ENCODE measurements at regions not wholly inside any gene's neighbourhood (a gene's known extent, or its start where the extent isn't known, plus 50 kb on each side); places are given as distances from the start of the nearest gene placed in this dataset.

DNA sequence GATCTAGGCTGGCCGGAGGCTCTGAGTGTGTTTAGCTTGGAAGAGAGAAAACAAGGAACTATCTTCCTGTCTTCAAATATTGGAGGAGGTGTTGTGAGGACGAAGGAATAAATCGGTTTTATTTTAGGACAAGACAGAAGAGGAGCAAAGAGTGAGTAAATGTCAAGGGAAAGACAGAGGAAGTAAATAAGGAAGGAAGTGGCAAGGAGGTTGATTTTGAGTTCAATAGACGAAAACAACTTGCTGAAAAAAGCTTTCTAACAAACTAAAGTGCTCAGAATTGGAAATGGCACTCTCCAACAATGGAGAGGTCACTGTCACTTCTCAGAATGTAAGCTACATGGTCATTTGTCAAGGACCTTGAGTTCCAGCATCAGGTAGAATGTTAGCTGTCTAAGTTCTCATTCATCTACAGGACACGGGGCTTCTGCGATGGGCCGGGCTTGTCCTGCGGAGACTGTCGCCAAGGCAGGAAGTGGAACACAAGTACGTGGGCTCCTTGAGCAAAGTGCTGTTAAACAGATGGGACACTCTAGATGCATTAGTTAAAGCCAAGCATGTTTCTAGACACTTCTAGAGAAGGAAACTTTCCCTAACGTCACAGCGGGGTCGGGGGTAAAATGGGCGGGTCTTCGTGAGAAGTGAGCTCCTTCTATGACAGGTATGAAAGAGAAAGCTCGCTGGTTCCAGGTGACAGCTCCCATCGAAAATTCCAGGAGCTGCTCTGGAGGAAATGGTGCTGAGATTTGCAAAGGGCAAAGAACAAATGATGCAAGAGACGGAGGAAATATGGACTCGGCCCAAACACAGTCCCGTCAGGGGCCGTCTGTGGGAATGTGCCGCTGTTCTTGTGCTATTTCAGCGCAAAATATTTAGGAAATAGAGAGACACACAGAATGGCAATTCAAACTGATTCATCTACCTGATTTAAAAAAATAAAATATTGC is 103.9 kb upstream of the UBL3 start:
- Histone ChIP-seq H3K4me1 (no peaks in the 10 kb centered on the region), H3K27ac (no peak overlapping the region), H3K9me3 (ENCODE audit: control insufficient read depth, low read length) (no peaks in the 10 kb centered on the region), H2AFZ (no peak overlapping the region), H3K27me3 (ENCODE audit: control insufficient read depth, insufficient read depth, low read length) (no peaks in the 10 kb centered on the region), H3K9ac (no peak overlapping the region), H3K4me2 (ENCODE audit: low read length) (no peak overlapping the region), H3K36me3 (ENCODE audit: control insufficient read depth, insufficient read depth, low read length) (no peaks in the 10 kb centered on the region), H3K4me3 (ENCODE audit: low read depth, low read length) (no peak overlapping the region), H3K79me2 (no peaks in the 10 kb centered on the region)
- TF ChIP-seq, protein P1, sequence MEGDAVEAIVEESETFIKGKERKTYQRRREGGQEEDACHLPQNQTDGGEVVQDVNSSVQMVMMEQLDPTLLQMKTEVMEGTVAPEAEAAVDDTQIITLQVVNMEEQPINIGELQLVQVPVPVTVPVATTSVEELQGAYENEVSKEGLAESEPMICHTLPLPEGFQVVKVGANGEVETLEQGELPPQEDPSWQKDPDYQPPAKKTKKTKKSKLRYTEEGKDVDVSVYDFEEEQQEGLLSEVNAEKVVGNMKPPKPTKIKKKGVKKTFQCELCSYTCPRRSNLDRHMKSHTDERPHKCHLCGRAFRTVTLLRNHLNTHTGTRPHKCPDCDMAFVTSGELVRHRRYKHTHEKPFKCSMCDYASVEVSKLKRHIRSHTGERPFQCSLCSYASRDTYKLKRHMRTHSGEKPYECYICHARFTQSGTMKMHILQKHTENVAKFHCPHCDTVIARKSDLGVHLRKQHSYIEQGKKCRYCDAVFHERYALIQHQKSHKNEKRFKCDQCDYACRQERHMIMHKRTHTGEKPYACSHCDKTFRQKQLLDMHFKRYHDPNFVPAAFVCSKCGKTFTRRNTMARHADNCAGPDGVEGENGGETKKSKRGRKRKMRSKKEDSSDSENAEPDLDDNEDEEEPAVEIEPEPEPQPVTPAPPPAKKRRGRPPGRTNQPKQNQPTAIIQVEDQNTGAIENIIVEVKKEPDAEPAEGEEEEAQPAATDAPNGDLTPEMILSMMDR (IDR thresholded peaks at IDR 0.05): no peak

DNA sequence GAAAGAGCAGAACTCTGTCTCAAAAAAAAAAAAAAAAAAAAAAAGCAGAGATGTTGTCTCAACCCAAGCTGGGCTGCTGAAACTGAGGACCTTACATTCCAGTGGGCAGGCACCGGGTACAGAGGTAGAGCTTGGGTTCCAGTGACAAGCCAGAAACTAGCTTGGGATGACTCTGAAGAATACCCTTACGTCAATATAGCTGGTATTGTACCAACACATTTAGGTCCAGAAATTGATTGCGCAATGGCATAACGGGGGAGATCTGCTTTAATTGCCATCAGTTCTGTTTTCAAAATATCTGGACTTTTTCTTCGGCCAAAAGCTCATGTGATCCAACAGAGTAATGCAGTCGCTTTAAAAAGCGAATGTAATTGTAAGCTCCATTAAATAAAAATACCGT is 103.1 kb upstream of the UBL3 start:
- Histone ChIP-seq H3K4me2 (ENCODE audit: low read length) (no peak overlapping the region), H3K36me3 (ENCODE audit: control insufficient read depth, insufficient read depth, low read length) (no peaks in the 10 kb centered on the region), H3K9me3 (ENCODE audit: control insufficient read depth, low read length) (no peaks in the 10 kb centered on the region), H3K4me1 (no peaks in the 10 kb centered on the region), H3K9ac (no peak overlapping the region), H3K79me2 (no peaks in the 10 kb centered on the region), H3K27ac (no peak overlapping the region), H3K27me3 (ENCODE audit: control insufficient read depth, insufficient read depth, low read length) (no peaks in the 10 kb centered on the region), H2AFZ (no peak overlapping the region), H3K4me3 (ENCODE audit: low read depth, low read length) (no peak overlapping the region)
- TF ChIP-seq, protein P1 (IDR thresholded peaks at IDR 0.05): no peak

DNA sequence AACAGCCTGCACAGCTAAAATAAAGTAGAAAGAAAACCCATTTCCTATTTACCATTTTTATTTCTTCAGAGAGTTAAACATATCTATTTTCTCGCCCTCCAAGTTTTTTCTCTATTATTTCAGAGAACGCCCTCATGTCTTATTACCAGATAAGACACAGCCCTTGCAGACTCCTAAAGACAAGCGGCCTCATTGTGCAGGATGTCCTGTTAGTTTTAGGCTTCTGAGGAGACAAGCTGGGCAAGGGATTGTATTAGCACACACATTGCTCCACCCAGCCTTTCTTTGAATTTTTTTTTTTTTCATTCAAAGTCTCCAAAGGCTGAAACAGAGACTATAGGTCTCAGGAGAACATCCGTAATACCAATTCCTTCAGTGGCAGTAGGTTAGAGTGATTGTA is 101.8 kb upstream of the UBL3 start:
- Histone ChIP-seq H3K36me3 (ENCODE audit: control insufficient read depth, insufficient read depth, low read length) (no peaks in the 10 kb centered on the region), H3K4me2 (ENCODE audit: low read length) (no peak overlapping the region)
- TF ChIP-seq, protein P1 (IDR thresholded peaks at IDR 0.05): no peak

DNA sequence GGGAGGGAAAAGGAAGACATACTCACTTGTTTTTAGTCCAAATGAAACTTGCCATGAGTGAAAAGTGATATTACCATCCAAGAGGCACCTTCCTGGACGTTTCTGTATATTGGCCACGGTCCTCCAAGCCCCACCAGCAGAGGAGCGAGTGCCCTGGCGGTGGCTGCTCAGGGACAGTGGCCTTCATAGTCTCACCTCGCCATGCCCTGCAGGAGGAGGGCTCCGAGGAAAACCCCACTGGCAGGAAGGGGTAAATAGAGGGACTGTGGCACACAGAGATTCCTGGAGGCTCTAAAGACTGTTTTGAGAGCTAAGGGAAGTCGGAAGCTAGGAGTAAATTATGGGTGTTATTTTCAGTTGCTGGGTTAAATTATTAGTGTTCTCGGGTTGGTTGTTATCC is 98.4 kb upstream of the UBL3 start:
- no peaks in the 10 kb centered on the region for H3K4me1 ChIP-seq
- no peaks in the 10 kb centered on the region for H3K36me3 ChIP-seq (ENCODE audit: control insufficient read depth, insufficient read depth, low read length)
- H3K27ac ChIP-seq: no peak overlapping the region
- TF ChIP-seq, protein P1 (IDR thresholded peaks at IDR 0.05): no peak
- no peak overlapping the region for H2AFZ ChIP-seq
- no peak overlapping the region for H3K4me2 ChIP-seq (ENCODE audit: low read length)
- H3K9me3 ChIP-seq (ENCODE audit: control insufficient read depth, low read length): no peaks in the 10 kb centered on the region
- H3K27me3 ChIP-seq (ENCODE audit: control insufficient read depth, insufficient read depth, low read length): no peaks in the 10 kb centered on the region
- H3K4me3 ChIP-seq (ENCODE audit: low read depth, low read length): no peak overlapping the region
- no peaks in the 10 kb centered on the region for H3K79me2 ChIP-seq
- no peak overlapping the region for H3K9ac ChIP-seq

More for the DNA sequence above, 101.8 kb upstream of the UBL3 start:
- no peaks in the 10 kb centered on the region for H3K9me3 ChIP-seq (ENCODE audit: control insufficient read depth, low read length)
- H3K27me3 ChIP-seq (ENCODE audit: control insufficient read depth, insufficient read depth, low read length): no peaks in the 10 kb centered on the region
- H3K4me3 ChIP-seq (ENCODE audit: low read depth, low read length): no peak overlapping the region
- no peak overlapping the region for H3K27ac ChIP-seq
- no peak overlapping the region for H2AFZ ChIP-seq
- no peaks in the 10 kb centered on the region for H3K4me1 ChIP-seq
- no peak overlapping the region for H3K9ac ChIP-seq
- H3K79me2 ChIP-seq: no peaks in the 10 kb centered on the region

DNA sequence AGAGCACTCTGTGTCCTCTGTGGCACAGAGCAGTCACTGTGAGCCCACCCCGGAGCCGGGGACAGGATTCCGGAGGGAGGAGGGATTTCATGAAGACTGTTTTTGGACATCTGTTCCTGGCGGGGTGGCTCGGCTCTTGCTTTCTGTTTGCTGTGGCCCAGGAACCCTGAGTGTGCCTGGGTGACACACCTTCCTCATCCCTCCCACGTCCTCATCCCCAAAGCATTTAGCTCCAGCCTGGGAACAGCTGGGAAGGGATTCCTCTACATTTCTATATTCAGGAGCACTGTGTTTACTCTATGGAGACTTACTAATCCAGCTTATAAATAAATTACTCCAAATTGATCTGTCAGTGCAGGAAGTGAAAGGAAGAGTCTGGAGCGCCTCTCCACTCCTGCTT is 97.8 kb upstream of the UBL3 start:
- Histone ChIP-seq H3K36me3 (ENCODE audit: control insufficient read depth, insufficient read depth, low read length) (no peaks in the 10 kb centered on the region), H2AFZ (no peak overlapping the region), H3K9me3 (ENCODE audit: control insufficient read depth, low read length) (no peaks in the 10 kb centered on the region), H3K4me3 (ENCODE audit: low read depth, low read length) (no peak overlapping the region), H3K4me1 (no peaks in the 10 kb centered on the region), H3K27me3 (ENCODE audit: control insufficient read depth, insufficient read depth, low read length) (no peaks in the 10 kb centered on the region), H3K27ac (no peak overlapping the region), H3K4me2 (ENCODE audit: low read length) (no peak overlapping the region), H3K9ac (no peak overlapping the region), H3K79me2 (no peaks in the 10 kb centered on the region)
- TF ChIP-seq, protein P1 (IDR thresholded peaks at IDR 0.05): no peak

Measured in parathyroid adenoma (tissue), 2 donors.